ENCODE measurements at regions not wholly inside any gene's neighbourhood (a gene's known extent, or its start where the extent isn't known, plus 50 kb on each side); places are given as distances from the start of the nearest gene placed in this dataset.
A peak's percentile ranks its signal among the peaks of the same experiment; 100 is the strongest.

- Histone ChIP-seq H3K4me1 (ENCODE audit: control insufficient read depth, insufficient read depth, low read length) (peaks cover 7% of the 10 kb centered on the region; the same call in 1 of the 2 replicates), H4K5ac (ENCODE audit: low read depth, low read length) (no peak overlapping the region), H2BK120ac (ENCODE audit: low read depth, low read length) (peak overlapping the region; percentile 60), H3K14ac (replicated peaks; ENCODE audit: low read depth, low read length) (no peak overlapping the region; the same call in 1 of the 2 replicates), H2BK5ac (ENCODE audit: low read depth, low read length, poor library complexity, severe bottlenecking) (no peak overlapping the region), H2AK5ac (ENCODE audit: low read depth, low read length) (peak overlapping the region; percentile 56; the same call in 1 of the 2 replicates), H2BK20ac (ENCODE audit: low read depth, low read length) (peak overlapping the region; percentile 59; the same call in 1 of the 2 replicates), H3K9ac (ENCODE audit: low read depth, low read length) (no peak overlapping the region), H2AFZ (replicated peaks; ENCODE audit: low read length, poor library complexity) (no peak overlapping the region), H3K36me3 (ENCODE audit: control insufficient read depth, insufficient read depth, low read length) (no peaks in the 10 kb centered on the region), H4K8ac (ENCODE audit: low read depth in 2 of 2, low read length in 2 of 2) (peak overlapping the region in 1 of 2 experiments; percentile 22; a peak in 1 of 4 replicates), H3K4me3 (ENCODE audit: insufficient read depth, low read depth, low read length) (no peak overlapping the region), H3K27me3 (ENCODE audit: control insufficient read depth, insufficient read depth, low read length) (no peaks in the 10 kb centered on the region), H3K56ac (ENCODE audit: extremely low read depth, insufficient read depth, low read length) (no peak overlapping the region), H3K18ac (ENCODE audit: low read depth, low read length) (no peak overlapping the region; the same call in 1 of the 2 replicates), H3K23ac (ENCODE audit: low read depth, low read length) (no peak overlapping the region), H2AK9ac (replicated peaks; ENCODE audit: low read depth, low read length, poor library complexity) (no peak overlapping the region), H3K4me2 (ENCODE audit: low read depth, low read length) (no peak overlapping the region), H3K4ac (ENCODE audit: low read depth, low read length) (peak overlapping the region; percentile 37; the same call in 1 of the 2 replicates), H4K20me1 (ENCODE audit: insufficient read depth, low read length) (no peaks in the 10 kb centered on the region), H3K9me3 (ENCODE audit: control insufficient read depth, insufficient read depth, low read length) (no peaks in the 10 kb centered on the region), H4K91ac (ENCODE audit: insufficient read depth, low read depth, low read length) (no peak overlapping the region; the same call in 1 of the 2 replicates), H2BK15ac (ENCODE audit: low read depth, low read length) (peak overlapping the region; percentile 51; the same call in 2 of the 3 replicates), H3K27ac (ENCODE audit: insufficient read depth, low read length) (no peak overlapping the region), H3K9me1 (ENCODE audit: insufficient read depth, low read length) (peaks cover 9% of the 10 kb centered on the region), H3K79me1 (ENCODE audit: low read depth in 1 of 2, low read length in 2 of 2) (no peaks in the 10 kb centered on the region)
- WGBS, 2 experiments (ENCODE audit: extremely low coverage in 2 of 2, insufficient read length in 1 of 2): 71% methylated on average over 1 of the region's 2 CpGs; no CpG with 5 or more reads in 1 of the 2 experiments
- no peak for TF ChIP-seq RAD21 (IDR thresholded peaks at IDR 0.05; ENCODE audit: low read length)
- TF ChIP-seq MXI1 (IDR thresholded peaks at IDR 0.05; ENCODE audit: borderline replicate concordance, low read depth, low read length): no peak
- TF ChIP-seq, protein P1, sequence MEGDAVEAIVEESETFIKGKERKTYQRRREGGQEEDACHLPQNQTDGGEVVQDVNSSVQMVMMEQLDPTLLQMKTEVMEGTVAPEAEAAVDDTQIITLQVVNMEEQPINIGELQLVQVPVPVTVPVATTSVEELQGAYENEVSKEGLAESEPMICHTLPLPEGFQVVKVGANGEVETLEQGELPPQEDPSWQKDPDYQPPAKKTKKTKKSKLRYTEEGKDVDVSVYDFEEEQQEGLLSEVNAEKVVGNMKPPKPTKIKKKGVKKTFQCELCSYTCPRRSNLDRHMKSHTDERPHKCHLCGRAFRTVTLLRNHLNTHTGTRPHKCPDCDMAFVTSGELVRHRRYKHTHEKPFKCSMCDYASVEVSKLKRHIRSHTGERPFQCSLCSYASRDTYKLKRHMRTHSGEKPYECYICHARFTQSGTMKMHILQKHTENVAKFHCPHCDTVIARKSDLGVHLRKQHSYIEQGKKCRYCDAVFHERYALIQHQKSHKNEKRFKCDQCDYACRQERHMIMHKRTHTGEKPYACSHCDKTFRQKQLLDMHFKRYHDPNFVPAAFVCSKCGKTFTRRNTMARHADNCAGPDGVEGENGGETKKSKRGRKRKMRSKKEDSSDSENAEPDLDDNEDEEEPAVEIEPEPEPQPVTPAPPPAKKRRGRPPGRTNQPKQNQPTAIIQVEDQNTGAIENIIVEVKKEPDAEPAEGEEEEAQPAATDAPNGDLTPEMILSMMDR (conservative IDR thresholded peaks at IDR 0.05; ENCODE audit: low read depth, low read length): no peak
- intact Hi-C loops (cut with micrococcal nuclease): no loop called here
- no peak for ATAC-seq (ENCODE audit: low read depth)
- POLR2A ChIA-PET (ENCODE audit: unreplicated experiment): no interaction called here
- dilution Hi-C loops (cut with HindIII; ENCODE audit: low sequenced_read_pairs, unreplicated experiment): no loop called here
- in situ Hi-C loops (cut with MboI; ENCODE audit: low sequenced_read_pairs): no loop called here
- DNase-seq: no peak
- CTCF ChIA-PET: no interaction called here
- no TSS peak for BruUV-seq (replicated peaks)
These were observed 213.5 kb upstream of the CDIN1 start for GRCh38 chr15:36365963-36366362.

Measured in IMR-90 (cell line).